Duodenal mucosa (tissue), 2 donors: ENCODE measurements at regions not wholly inside any gene's neighbourhood (a gene's known extent, or its start where the extent isn't known, plus 50 kb on each side); places are given as distances from the start of the nearest gene placed in this dataset.

ENCODE experiments used
- H3K27ac ChIP-seq: one replicate; pipeline ENCODE4 v1.7.0; 2013; ENCODE audit warnings: low read depth, low read length
- H3K27me3 ChIP-seq, 2 donors: one replicate each; pipeline ENCODE4 v1.7.0; 2013; ENCODE audit warnings: low read length in 2 of 2, control low read depth in 1 of 2; ENCODE audit not compliant: insufficient read depth in 2 of 2, control insufficient read depth in 1 of 2
- H3K36me3 ChIP-seq, 2 donors: one replicate each; pipeline ENCODE4 v1.7.0; 2013; ENCODE audit warnings: low read length in 2 of 2, control low read depth in 1 of 2; ENCODE audit not compliant: insufficient read depth in 2 of 2, control insufficient read depth in 1 of 2
- H3K4me1 ChIP-seq, 2 donors: one replicate each; pipeline ENCODE4 v1.7.0; 2013; ENCODE audit warnings: low read length in 2 of 2, control low read depth in 1 of 2; ENCODE audit not compliant: insufficient read depth in 2 of 2, control insufficient read depth in 1 of 2
- H3K4me3 ChIP-seq, 2 donors: one replicate each; pipeline ENCODE4 v1.7.0; 2013; ENCODE audit warnings: low read length in 2 of 2, low read depth in 1 of 2
- H3K9ac ChIP-seq, 2 donors: one replicate each; pipeline ENCODE4 v1.7.0; 2013; ENCODE audit warnings: low read length in 2 of 2, low read depth in 1 of 2
- H3K9me3 ChIP-seq, 2 donors: one replicate each; pipeline ENCODE4 v1.7.0; 2013; ENCODE audit warnings: low read length in 2 of 2, control low read depth in 1 of 2; ENCODE audit not compliant: control insufficient read depth in 1 of 2

DNA sequence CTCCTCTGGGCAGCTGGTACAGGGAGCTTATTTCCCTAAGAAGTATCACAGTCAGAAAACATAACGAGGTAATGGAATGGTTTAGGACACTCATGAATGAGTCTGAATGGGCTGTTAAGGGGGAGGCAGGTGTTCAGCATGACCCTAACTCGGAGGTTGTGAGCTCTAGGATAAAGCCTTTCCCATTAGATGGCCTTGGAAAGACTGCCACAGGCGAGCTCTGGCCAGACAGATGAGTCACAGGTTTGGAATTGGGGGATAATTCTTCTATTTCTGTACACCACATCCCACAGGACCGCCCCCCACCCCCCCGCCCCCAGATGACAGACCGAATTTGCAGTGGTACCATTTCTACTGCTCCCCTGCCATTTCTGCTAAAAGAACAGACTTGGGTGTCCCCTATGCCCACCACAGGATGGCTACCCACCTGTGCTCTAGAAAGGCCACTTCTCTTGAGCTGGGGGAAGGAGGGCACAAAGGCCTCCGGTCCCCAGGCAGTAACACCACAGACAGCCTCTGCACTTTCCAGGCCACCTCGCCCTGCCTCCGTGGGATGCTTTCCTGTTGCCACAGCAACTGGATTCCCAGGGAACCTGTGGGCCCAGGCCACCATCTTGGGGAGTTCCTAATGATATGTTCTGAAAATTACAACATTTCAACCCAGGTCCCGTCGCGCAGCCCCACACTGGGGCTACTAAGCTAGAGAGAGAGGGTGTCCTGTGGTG is 76.7 kb downstream of the TRIM29 start:
- Histone ChIP-seq H3K9ac (no peak overlapping the region), H3K27ac (no peak overlapping the region), H3K27me3 (no peaks in the 10 kb centered on the region), H3K9me3 (no peaks in the 10 kb centered on the region), H3K36me3 (no peaks in the 10 kb centered on the region), H3K4me3 (no peak overlapping the region), H3K4me1 (no peaks in the 10 kb centered on the region)

DNA sequence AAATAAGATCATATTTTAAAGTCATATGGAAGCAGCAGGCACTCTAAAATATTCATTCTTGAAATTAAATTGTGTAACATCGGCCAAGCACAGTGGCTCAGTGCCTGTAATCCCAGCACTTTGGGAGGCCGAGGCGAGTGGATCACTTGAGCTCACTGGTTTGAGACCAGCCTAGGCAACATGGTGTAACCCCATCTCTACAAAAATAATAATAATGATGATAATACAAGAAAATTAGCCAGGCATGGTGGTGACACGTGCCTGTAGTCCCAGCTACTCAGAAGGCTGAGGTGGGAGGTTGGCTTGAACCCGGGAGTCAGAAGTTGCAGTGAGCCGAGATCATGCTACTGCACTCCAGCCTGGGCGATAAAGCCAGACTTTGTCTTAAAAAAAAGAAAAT is 77.4 kb downstream of the TRIM29 start:
- Histone ChIP-seq H3K27me3 (no peaks in the 10 kb centered on the region), H3K9ac (no peak overlapping the region), H3K4me1 (no peaks in the 10 kb centered on the region), H3K4me3 (no peak overlapping the region), H3K27ac (no peak overlapping the region), H3K9me3 (no peaks in the 10 kb centered on the region), H3K36me3 (no peaks in the 10 kb centered on the region)

DNA sequence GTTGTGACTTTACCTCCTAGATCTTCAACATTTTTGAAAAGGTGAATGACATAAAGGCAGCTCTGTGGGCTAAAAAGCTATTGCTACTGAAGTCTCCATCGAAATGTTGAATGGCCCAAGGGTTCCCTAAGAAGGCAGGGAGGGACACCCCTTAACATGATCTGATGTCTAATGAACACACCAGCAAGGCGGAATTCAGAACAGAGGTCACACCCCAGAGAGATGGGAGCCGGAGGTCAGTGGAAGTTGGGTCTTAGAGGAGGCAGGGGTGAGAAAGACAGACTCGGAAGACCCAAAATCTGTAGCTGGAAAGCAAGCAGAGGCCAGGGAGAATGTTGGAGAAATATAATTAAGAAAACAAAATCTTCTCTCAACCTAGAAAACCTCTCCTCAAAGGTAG is 79.0 kb downstream of the TRIM29 start:
- Histone ChIP-seq H3K9ac (no peak overlapping the region), H3K4me3 (no peak overlapping the region), H3K4me1 (no peaks in the 10 kb centered on the region), H3K9me3 (no peaks in the 10 kb centered on the region), H3K27ac (no peak overlapping the region), H3K36me3 (no peaks in the 10 kb centered on the region), H3K27me3 (no peaks in the 10 kb centered on the region)

DNA sequence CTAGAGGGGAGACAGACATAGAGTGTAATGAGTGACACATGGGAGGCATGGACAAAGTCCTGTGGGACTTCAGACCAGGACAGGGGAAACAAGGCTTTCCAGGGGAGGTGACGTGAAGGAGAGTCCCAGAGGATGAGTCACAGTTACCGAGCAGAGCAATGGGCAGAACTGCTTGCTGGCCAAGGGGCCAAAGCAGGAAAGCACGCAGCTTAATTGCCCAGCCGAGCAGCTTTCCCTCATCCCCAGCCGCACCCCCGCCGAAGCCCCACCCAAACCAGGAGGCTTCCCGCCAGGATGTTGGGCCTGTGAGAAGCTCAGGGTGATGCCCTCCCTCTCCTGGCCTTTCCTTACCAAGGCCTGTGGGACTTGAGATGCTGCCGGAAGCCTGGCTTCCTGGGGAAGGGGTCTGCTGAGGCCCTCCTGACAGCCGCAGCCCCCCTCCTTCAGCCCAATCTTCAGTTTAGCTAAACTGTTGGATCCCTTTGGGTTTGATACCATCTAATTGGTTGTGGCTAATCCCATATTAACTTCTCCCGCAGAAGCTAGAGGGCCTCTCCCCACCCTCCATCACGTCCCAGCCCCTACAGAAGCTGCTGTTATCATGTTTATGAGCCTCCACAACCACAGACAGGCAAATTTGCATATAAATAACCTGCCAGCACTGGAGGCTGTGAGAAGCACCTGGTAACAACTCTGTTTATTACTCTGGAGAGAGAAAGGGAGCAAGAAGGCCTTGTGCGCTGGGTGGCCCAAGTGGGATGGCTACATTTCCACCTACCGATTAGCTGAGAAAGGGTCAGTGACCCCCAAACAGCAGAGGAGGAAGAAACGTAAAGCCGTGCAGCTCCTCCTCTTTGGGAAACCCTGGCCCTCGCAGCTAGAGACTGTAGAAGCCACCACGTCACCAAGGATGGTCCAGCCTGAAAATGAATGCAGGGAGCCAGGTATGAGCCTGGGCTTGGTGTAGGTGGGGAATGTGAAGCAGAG is 80.0 kb downstream of the TRIM29 start:
- Histone ChIP-seq H3K27ac (no peak overlapping the region), H3K9ac (no peak overlapping the region), H3K36me3 (no peaks in the 10 kb centered on the region), H3K9me3 (no peaks in the 10 kb centered on the region), H3K4me1 (no peaks in the 10 kb centered on the region), H3K4me3 (no peak overlapping the region), H3K27me3 (no peaks in the 10 kb centered on the region)

DNA sequence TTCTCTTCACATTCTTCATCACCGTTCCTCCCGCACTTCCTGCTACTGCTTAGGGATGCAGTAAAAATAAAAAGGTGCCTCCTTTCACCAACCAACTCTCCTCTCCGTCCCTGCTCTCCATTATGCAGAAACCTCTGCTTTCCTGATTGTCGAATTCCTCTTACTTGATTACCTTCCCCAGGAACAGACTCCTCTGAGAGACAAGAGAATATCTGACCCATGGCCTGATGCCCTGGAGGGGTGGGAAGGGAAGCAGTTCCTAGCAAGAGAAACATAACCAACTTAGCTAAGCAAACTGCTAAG is 80.9 kb downstream of the TRIM29 start:
- no peaks in the 10 kb centered on the region for H3K9me3 ChIP-seq
- no peak overlapping the region for H3K9ac ChIP-seq
- H3K4me3 ChIP-seq, result no peak overlapping the region
- no peaks in the 10 kb centered on the region for H3K4me1 ChIP-seq
- H3K27me3 ChIP-seq, result peaks cover 0 to 5% of the 10 kb centered on the region in 2 donors
- H3K27ac ChIP-seq, result no peak overlapping the region
- no peaks in the 10 kb centered on the region for H3K36me3 ChIP-seq

DNA sequence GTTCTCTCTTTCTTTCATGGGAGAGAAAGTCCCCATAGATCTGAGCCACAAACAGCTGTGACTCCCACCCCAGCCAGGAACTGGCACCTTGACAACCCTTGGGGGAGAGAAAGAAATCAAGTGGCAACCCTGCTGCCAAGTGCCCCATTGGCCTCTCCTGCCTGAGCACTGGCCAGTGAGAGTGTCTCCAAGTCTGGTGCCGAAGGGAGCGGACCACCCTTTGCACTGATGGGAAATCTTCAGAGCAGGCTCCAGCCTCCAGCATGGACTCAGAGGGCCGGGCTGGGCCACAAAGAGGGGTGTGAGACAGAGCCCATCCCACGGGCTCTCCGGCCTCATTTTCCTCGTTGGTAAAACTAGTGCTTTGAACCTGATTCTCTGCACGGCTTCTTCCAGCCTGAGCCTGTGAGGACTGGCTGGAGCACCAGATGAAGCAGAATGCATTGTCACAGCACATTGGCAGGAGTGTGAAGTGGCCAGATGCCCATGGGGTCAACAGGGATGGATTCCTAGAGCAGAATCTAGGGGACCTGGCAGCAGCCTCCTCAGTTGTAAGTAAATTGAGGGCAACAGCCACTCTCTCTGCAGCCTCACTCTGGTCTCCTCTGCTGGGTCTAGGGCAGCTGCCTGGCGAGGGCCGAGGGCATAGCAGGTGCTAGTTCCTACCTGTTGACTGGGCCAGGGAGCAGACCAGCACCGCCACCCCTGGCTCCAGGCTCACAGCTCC is 81.4 kb downstream of the TRIM29 start:
- Histone ChIP-seq H3K36me3 (no peaks in the 10 kb centered on the region), H3K9me3 (no peaks in the 10 kb centered on the region), H3K4me3 (no peak overlapping the region), H3K27ac (no peak overlapping the region), H3K4me1 (no peaks in the 10 kb centered on the region), H3K9ac (no peak overlapping the region), H3K27me3 (peaks cover 0 to 5% of the 10 kb centered on the region in 2 donors)

DNA sequence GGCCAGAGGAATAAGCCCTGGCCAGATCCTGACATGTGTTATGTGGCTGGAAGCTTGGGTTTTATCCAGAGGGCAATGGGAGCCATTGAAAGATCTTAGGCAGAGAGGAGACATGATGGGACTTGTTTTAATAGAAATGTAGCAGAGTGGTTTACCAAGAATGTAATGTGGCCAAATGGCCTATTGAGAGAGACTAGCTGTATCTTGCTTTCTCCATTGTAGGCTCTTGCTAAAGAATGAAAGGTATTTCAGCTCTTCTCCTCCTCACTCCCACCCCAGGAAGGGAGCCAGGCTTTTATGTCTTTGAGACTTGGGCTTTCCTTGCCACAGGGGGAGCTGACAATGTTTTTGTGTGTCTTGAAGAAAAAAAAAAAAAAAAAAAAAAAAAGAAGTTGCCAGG is 82.3 kb downstream of the TRIM29 start:
- Histone ChIP-seq H3K27me3 (peaks cover 0 to 5% of the 10 kb centered on the region in 2 donors), H3K4me1 (no peaks in the 10 kb centered on the region), H3K4me3 (no peak overlapping the region), H3K27ac (no peak overlapping the region), H3K9ac (no peak overlapping the region), H3K36me3 (no peaks in the 10 kb centered on the region), H3K9me3 (no peaks in the 10 kb centered on the region)

DNA sequence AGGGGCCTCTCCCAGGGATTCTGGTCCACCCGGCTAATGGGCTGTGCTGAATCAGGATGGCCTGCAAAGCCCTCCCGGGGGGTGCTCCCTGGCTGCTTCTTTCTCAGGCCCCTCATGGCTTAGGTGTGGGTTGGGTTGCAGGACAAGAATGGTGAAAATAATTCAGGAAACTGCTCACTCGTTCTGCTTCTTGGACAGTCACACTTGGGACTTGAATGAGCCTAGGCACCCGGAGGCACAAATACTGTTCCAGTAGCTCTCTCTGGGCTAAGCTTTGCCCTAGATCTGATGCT is 83.2 kb downstream of the TRIM29 start:
- H3K36me3 ChIP-seq, result no peaks in the 10 kb centered on the region
- H3K9ac ChIP-seq, result no peak overlapping the region
- H3K27ac ChIP-seq, result no peak overlapping the region
- H3K9me3 ChIP-seq, result no peaks in the 10 kb centered on the region
- H3K27me3 ChIP-seq, result peaks cover 0 to 5% of the 10 kb centered on the region in 2 donors
- no peak overlapping the region for H3K4me3 ChIP-seq
- no peaks in the 10 kb centered on the region for H3K4me1 ChIP-seq

DNA sequence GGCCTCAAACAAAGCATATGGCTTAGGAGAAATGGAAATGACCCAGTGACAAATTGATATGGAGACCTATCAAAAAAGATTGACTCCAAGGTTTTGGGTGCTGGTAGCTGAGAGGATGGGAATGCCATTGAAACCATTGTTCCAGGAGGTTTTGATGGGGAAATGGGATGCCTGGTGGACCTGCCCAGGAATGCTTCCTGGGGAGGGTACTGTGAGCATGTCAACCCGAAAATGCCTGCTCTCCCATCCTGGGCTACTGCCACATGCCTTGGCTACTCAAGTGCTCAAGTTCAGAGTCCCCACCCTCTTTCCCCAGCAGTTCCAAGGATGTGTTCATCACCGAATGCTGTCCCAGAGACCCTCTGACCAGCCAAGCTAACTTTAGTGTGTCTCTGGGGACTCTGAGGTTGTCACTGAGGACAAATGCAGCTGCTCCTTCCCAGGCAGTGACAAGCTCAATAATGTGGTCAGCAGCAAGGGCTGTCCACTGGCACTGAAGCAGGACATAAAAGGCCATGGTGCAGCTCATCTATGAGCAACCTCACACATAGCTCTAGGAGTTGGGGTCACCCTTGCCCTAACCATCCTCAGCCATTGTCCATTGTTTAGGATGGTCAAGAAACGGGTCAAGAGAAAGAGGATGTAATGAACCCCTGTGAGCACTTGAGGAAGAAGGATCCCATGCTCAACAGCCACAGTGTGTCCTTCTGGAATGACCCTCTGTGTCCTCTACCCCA is 83.7 kb downstream of the TRIM29 start:
- no peaks in the 10 kb centered on the region for H3K9me3 ChIP-seq
- H3K27me3 ChIP-seq, result peaks cover 0 to 5% of the 10 kb centered on the region in 2 donors
- H3K36me3 ChIP-seq, result no peaks in the 10 kb centered on the region
- H3K4me3 ChIP-seq, result no peak overlapping the region
- no peak overlapping the region for H3K27ac ChIP-seq
- H3K4me1 ChIP-seq, result no peaks in the 10 kb centered on the region
- H3K9ac ChIP-seq, result no peak overlapping the region
